ENCODE measurements at regions not wholly inside any gene's neighbourhood (a gene's known extent, or its start where the extent isn't known, plus 50 kb on each side); places are given as distances from the start of the nearest gene placed in this dataset.

GRCh38 chr7:106163257-106163656 is 51.1 kb upstream of the SYPL1 start:
- H3K56ac ChIP-seq (ENCODE audit: insufficient read length, low read depth, low read length), result no peak overlapping the region
- H4K8ac ChIP-seq (replicated peaks; ENCODE audit: insufficient read length, low read depth, low read length), result no peak overlapping the region
- H3K4me2 ChIP-seq (ENCODE audit: insufficient read depth, insufficient read length, low read length), result no peak overlapping the region
- no peak overlapping the region for H2AK5ac ChIP-seq (ENCODE audit: insufficient read length, low read length)
- Mint-ChIP-seq H3K27ac (no peak overlapping the region), H3K36me3 (ENCODE audit: insufficient read depth in 1 of 3, low read depth in 3 of 3) (peaks cover 4 to 7% (median 6%) of the 10 kb centered on the region in 3 experiments; a peak in 4 of 7 replicates), H3K4me3 (no peak overlapping the region), H3K4me1 (peaks cover 6 to 10% of the 10 kb centered on the region in 2 experiments), H3K9me3 (peaks cover 17 to 20% of the 10 kb centered on the region in 2 experiments), H3K27me3 (ENCODE audit: low read depth) (peaks cover 2% of the 10 kb centered on the region; the same call in 1 of the 2 replicates)
- H2BK120ac ChIP-seq (ENCODE audit: low read depth, low read length, poor library complexity, severe bottlenecking), result no peak overlapping the region
- H3K27ac ChIP-seq (ENCODE audit: insufficient read length, low read depth, low read length), result no peak overlapping the region
- H4K20me1 ChIP-seq (ENCODE audit: control insufficient read depth, insufficient read depth, insufficient read length), result no peaks in the 10 kb centered on the region
- no peaks in the 10 kb centered on the region for H3K4me1 ChIP-seq (ENCODE audit: insufficient read depth, low read length)
- H3T11ph ChIP-seq (ENCODE audit: low read length), result no peak overlapping the region
- H3K18ac ChIP-seq (ENCODE audit: insufficient read length, low read depth, low read length), result no peak overlapping the region
- H3K79me2 ChIP-seq (ENCODE audit: insufficient read depth, low read length), result no peaks in the 10 kb centered on the region
- H3K27me3 ChIP-seq (ENCODE audit: insufficient read depth, low read length), result no peaks in the 10 kb centered on the region
- no peak overlapping the region for H2BK15ac ChIP-seq (ENCODE audit: low read depth, low read length)
- H4K5ac ChIP-seq (ENCODE audit: insufficient read length, low read depth, low read length), result no peak overlapping the region
- H2AFZ ChIP-seq (ENCODE audit: low read length), result no peak overlapping the region
- H3K14ac ChIP-seq (ENCODE audit: insufficient read depth, low read length), result no peak overlapping the region
- H4K91ac ChIP-seq (ENCODE audit: insufficient read length, low read depth, low read length), result no peak overlapping the region
- no peaks in the 10 kb centered on the region for H3K79me1 ChIP-seq (ENCODE audit: insufficient read depth, low read depth, low read length, poor library complexity, severe bottlenecking)
- H3K9ac ChIP-seq (ENCODE audit: extremely low read depth, insufficient read length, low read length), result no peak overlapping the region
- H2BK5ac ChIP-seq (ENCODE audit: insufficient read length, low read length), result no peak overlapping the region
- H3K23me2 ChIP-seq (ENCODE audit: insufficient read length, low read depth, low read length, poor library complexity, severe bottlenecking), result no peaks in the 10 kb centered on the region
- H3K23ac ChIP-seq (ENCODE audit: insufficient read length, low read depth, low read length), result no peak overlapping the region
- H2BK12ac ChIP-seq (ENCODE audit: insufficient read length, low read depth, low read length), result no peak overlapping the region
- no peak for DNase-seq
- no peak for TF ChIP-seq CTCF (conservative IDR thresholded peaks at IDR 0.05)
- peaks cover 6% of the 10 kb centered on the region for H3K9me3 ChIP-seq (ENCODE audit: control insufficient read depth, low read depth, low read length)
- H3K4ac ChIP-seq (ENCODE audit: low read depth, low read length), result no peak overlapping the region
- H2BK20ac ChIP-seq (ENCODE audit: low read depth, low read length, poor library complexity, severe bottlenecking), result no peak overlapping the region
